SK-N-SH (cell line): ENCODE measurements at regions not wholly inside any gene's neighbourhood (a gene's known extent, or its start where the extent isn't known, plus 50 kb on each side); places are given as distances from the start of the nearest gene placed in this dataset.

Experiments
- CTCF ChIP-seq: fragments of 200-600 bp; sonication (generic); IDR thresholded peaks from 2 replicates; pipeline ENCODE4 v1.6.1; 2017; ENCODE audit warnings: antibody characterized with exemption, mild to moderate bottlenecking, moderate library complexity
- JUND ChIP-seq: IDR thresholded peaks from 2 replicates; pipeline ENCODE4 v1.4.0; 2012
- MEF2A ChIP-seq: IDR thresholded peaks from 2 replicates; pipeline ENCODE4 v1.4.0; 2012; ENCODE audit warnings: low read depth, borderline replicate concordance
- MXI1 ChIP-seq: IDR thresholded peaks from 2 replicates; pipeline ENCODE4 v1.6.1; 2012; ENCODE audit warnings: mild to moderate bottlenecking, low read depth, low read length, improper control_type of control experiment
- POLR2AphosphoS5 ChIP-seq: IDR thresholded peaks from 2 replicates; pipeline ENCODE4 v1.6.1; 2012; ENCODE audit warnings: low read depth, low read length
- REST ChIP-seq: IDR thresholded peaks from 2 replicates; pipeline ENCODE4 v1.6.1; 2012; ENCODE audit warnings: mild to moderate bottlenecking, low read depth, low read length, moderate library complexity
- RXRA ChIP-seq: IDR thresholded peaks from 2 replicates; pipeline ENCODE4 v1.4.0; 2012; ENCODE audit warnings: low read depth, mild to moderate bottlenecking, borderline replicate concordance
- USF2 ChIP-seq: fragments of 150-350 bp; IDR thresholded peaks from 2 replicates; pipeline ENCODE4 v1.6.1; 2017; ENCODE audit warnings: antibody characterized with exemption, low read length, low read depth, borderline replicate concordance
- YY1 ChIP-seq: IDR thresholded peaks from 2 replicates; pipeline ENCODE4 v1.4.0; 2012; ENCODE audit warnings: low read depth, mild to moderate bottlenecking
- ZBTB33 ChIP-seq: IDR thresholded peaks from 2 replicates; pipeline ENCODE4 v1.4.0; 2012; ENCODE audit warnings: low read depth, borderline replicate concordance

- TF ChIP-seq MXI1 (no peak), CTCF (no peak), MEF2A (no peak), JUND (no peak), USF2 (no peak), REST (no peak), POLR2AphosphoS5 (no peak), ZBTB33 (no peak), YY1 (no peak), RXRA (no peak)
Observed at GRCh38 chr4:10354746-10355145, 102.5 kb downstream of the ZNF518B start.
